ENCODE measurements at regions not wholly inside any gene's neighbourhood (a gene's known extent, or its start where the extent isn't known, plus 50 kb on each side); places are given as distances from the start of the nearest gene placed in this dataset.

GRCh38 chr20:11748436-11748835, 169.3 kb upstream of the BTBD3 start:
- no peak for ATAC-seq (ENCODE audit: low FRiP score)

GRCh38 chr20:11752336-11752735, 165.4 kb upstream of the BTBD3 start:
- DNase-seq (ENCODE audit: low spot score), result no peak

More at GRCh38 chr20:11748436-11748835, 169.3 kb upstream of the BTBD3 start:
- DNase-seq (ENCODE audit: low spot score), result no peak
- no peak for TF ChIP-seq CTCF (IDR thresholded peaks at IDR 0.05)

GRCh38 chr20:11753155-11753554, 164.5 kb upstream of the BTBD3 start:
- no peak for ATAC-seq (ENCODE audit: low FRiP score)

More at GRCh38 chr20:11752336-11752735, 165.4 kb upstream of the BTBD3 start:
- no peak for ATAC-seq (ENCODE audit: low FRiP score)
- TF ChIP-seq CTCF (IDR thresholded peaks at IDR 0.05), result no peak

GRCh38 chr20:11754451-11754850, 163.2 kb upstream of the BTBD3 start:
- DNase-seq (ENCODE audit: low spot score), result no peak
- ATAC-seq (ENCODE audit: low FRiP score), result no peak
- no peak for TF ChIP-seq CTCF (IDR thresholded peaks at IDR 0.05)

More at GRCh38 chr20:11753155-11753554, 164.5 kb upstream of the BTBD3 start:
- no peak for DNase-seq (ENCODE audit: low spot score)
- TF ChIP-seq CTCF (IDR thresholded peaks at IDR 0.05), result no peak

- no peak for ATAC-seq (ENCODE audit: low FRiP score)
Observed at GRCh38 chr20:11755071-11755841, 162.4 kb upstream of the BTBD3 start.

GRCh38 chr20:11761497-11761896, 156.2 kb upstream of the BTBD3 start:
- ATAC-seq (ENCODE audit: low FRiP score) (no peak), DNase-seq (ENCODE audit: low spot score) (no peak)
- no peak for TF ChIP-seq CTCF (IDR thresholded peaks at IDR 0.05)

More at GRCh38 chr20:11755071-11755841, 162.4 kb upstream of the BTBD3 start:
- no peak for TF ChIP-seq CTCF (IDR thresholded peaks at IDR 0.05)
- no peak for DNase-seq (ENCODE audit: low spot score)

GRCh38 chr20:11766961-11767360, 150.7 kb upstream of the BTBD3 start:
- ATAC-seq (ENCODE audit: low FRiP score) (no peak), DNase-seq (ENCODE audit: low spot score) (no peak)
- no peak for TF ChIP-seq CTCF (IDR thresholded peaks at IDR 0.05)

Measured in omental fat pad (tissue), 3 donors.